GM19455 (cell line): ENCODE measurements at regions not wholly inside any gene's neighbourhood (a gene's known extent, or its start where the extent isn't known, plus 50 kb on each side); places are given as distances from the start of the nearest gene placed in this dataset.
"Not testable (repeated sequence)": the region's sequence is repeated elsewhere in the genome, so short reads cannot be mapped to it uniquely, and the experiment has no call there.

ENCODE experiments used
- ATAC-seq: cut with Tn5 transposase; IDR thresholded peaks from one replicate; pipeline ENCODE4 v1.9.1; 2021; ENCODE audit not compliant: unreplicated experiment

DNA sequence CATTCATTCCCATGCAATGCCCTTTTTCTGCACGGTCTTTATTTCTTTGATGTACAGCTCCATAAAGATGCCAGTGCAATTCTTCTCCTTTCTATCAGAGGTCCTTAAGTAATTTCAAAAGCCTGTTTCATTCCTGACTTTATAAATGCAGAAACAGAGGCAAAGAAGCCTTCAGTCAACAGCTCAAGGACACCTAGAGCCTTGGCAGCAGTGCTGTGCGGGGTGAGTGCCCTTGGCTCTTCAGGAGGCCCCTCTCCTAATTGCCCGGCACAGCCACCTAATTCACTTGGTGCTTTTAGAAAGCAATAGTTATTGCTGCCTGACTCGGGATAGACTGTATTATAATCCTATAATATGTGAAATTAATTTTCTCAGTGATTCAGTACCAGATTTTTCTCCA is 169.6 kb upstream of the KLF6 start:
- no peak for ATAC-seq

DNA sequence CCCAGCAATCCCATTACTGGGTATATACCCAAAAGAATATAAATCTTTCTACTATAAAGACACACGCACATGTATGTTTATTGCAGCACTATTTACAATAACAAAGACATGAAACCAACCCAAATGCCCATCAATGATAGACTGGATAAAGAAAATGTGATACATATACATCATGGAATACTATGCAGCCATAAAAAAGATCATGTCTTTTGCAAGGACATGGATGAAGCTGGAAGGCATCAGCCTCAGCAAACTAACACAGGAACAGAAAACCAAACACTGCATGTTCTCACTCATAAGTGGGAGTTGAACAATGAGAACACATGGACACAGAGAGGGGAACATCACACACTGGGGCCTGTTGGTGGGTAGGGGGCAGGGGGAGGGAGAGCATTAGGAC is 169.0 kb upstream of the KLF6 start:
- ATAC-seq: not testable (repeated sequence)

GRCh38 chr10:3951993-3952392 is 167.0 kb upstream of the KLF6 start:
- no peak for ATAC-seq

- no peak for ATAC-seq
These were observed 165.8 kb upstream of the KLF6 start for GRCh38 chr10:3950676-3951275.

DNA sequence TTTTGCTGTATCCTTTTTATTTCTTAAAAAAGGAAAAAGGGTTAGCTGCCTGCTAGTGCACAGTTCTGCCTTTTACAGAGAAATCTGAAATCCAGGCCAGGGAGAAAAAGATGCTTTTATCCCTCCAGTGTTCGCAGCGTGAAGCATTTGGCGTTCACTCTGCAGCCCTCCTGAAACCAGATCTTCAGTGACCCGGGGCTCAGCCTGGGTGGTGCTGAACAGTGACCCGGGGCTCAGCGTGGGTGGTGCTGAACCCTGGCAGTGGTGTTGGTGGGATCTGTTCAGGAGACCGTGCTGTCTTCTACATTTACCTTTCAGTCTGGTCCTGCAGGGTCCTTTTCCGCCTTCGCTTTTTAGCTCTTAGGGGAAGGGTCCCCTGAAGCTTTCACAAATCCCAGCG is 164.7 kb upstream of the KLF6 start:
- ATAC-seq: no peak

- no peak for ATAC-seq
These were observed 163.8 kb upstream of the KLF6 start for GRCh38 chr10:3948843-3949242.

GRCh38 chr10:3946234-3947229 is 161.5 kb upstream of the KLF6 start:
- ATAC-seq: no peak

GRCh38 chr10:3945026-3945425 is 160.0 kb upstream of the KLF6 start:
- no peak for ATAC-seq

DNA sequence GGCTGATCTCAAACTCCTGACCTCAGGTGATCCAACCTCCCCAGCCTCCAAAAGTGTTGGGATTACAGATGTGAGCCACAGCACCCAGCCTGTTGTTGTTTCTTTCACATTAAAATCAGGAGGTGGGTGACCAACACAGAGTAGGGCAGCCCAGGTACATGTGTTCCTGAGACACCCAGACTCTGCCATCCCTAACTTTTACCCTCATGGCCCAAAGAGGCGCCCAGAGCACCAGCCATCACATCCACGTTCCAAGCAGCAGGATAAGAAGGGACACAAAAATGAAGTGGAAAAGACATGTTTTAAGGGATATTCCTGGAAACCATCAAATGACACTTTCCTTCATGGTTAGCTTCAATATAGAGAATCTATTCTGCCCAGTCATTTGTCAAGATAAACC is 159.6 kb upstream of the KLF6 start:
- ATAC-seq: no peak

DNA sequence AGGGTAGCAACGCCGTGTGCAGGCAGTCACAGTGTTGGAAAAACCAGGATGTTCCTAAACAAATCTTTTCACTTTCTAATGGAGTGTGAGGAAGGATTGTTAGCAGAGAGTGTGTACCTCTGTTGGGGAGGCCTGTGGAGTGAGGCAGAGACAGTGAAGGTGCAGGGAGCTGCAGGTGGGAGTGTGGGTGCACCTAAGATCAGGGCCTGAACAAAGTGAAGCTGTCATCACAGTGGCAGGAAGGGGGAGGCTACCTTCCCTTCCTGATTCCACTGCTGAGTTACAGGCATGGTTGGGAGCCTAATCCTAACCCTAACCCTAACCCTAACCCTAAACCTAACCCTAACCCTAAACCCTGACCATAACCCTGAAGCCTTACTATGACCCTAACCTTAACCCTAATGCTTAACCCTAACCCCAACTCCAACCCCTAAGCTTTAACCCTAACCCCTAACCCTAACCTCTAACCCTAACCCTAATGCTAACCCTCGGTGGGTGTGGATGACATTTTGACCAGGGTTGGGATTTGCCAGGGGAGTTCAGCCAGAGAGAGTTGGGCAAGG is 158.8 kb upstream of the KLF6 start:
- no peak for ATAC-seq

GRCh38 chr10:3942937-3943489 is 158.0 kb upstream of the KLF6 start:
- no peak for ATAC-seq

GRCh38 chr10:3941676-3942075 is 156.7 kb upstream of the KLF6 start:
- no peak for ATAC-seq

GRCh38 chr10:3936422-3937040 is 151.5 kb upstream of the KLF6 start:
- ATAC-seq: no peak

GRCh38 chr10:3935933-3936359 is 150.9 kb upstream of the KLF6 start:
- ATAC-seq: no peak

DNA sequence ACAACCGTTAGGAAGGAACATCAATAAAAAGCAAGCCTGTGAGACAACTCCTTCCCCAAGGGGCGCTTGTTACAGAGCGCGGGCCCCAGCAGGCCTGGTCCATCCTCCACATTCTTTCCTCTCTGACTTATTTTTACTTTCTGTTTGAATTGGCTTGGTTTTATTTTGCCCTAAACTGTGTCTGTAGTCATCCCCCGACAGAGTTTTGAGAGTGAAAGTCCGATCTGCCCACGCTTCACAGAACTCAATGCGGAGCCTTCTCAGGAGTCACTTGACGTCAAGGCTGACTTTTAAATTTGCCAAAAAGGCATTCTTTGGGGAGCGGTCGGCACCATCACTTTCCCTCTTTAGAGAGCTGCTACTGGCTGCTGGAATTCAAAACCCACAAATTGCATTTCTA is 150.1 kb upstream of the KLF6 start:
- peak; percentile 99 for ATAC-seq

DNA sequence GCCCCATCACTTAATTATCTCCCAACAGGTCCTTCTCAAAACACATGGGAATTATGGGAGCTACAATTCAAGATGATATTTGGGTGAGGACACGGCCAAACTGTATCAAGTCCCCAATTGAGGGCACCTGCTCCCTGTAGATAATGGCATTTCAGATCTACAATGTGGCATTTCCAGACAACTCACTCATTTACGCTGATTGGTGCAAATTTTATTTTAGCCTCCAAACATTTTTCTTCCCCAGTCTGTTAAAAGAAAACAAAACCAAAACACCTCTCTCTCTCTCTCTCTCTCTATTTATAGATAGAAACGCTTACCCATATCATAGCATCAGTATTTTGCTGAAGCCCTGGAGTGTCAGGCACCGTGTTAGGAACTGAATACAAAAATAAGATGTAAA is 148.7 kb upstream of the KLF6 start:
- no peak for ATAC-seq

DNA sequence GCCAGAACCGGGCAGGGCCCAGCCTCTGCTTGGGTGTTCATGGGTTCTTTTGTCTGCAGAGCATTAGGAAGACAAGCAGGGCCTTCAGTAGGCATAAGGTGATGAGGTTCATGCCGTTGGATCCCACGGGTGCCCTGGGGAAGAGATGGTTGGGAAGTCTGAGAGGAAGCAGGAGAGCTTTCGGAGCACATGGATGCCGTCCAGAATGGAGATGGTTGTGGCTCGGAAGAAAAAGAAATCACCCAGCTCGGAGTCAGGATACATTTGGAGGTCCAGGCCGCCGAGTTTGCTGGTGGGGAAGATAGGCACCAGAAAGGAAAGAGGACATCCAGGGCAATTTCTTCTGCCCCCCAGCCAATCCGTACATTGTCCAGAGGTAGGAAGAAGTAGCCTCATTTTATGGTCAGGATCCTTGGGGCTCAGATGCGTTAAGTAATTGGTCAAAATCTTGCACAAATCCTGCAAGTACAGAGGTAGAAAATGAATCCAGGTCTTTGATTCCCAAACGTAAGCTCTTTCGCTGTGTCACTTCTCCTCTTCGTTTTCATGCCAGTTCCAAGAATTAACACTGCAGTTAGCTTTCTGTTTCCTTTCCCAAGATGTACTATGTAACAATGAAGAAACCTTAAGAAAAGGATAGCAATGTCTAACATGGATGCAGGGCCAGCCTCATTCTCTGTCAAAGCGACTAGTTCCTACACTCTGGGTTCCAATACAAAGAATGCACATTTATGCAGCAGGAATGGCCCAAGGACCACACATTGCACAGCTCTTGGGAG is 147.8 kb upstream of the KLF6 start:
- ATAC-seq: no peak

DNA sequence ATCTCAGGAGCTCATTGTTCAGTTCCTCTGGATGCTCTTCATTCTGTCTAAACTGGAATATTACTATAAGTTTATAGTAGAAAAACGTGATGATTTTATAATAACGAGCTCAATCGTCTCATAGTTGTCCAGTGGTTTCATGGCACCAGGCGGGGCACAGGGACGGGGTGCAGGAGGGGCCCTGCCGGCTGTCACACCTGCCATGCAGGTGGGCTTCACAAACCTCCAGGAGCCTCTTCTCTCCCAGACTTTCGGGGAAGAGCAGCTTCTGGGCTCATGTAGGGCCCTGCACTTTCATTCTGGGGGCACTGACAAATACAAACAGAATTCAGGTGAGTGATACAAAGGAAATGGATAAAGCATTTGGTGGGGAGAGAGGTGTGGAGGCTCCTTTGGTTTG is 146.9 kb upstream of the KLF6 start:
- no peak for ATAC-seq

GRCh38 chr10:3931224-3931623 is 146.2 kb upstream of the KLF6 start:
- ATAC-seq: no peak

DNA sequence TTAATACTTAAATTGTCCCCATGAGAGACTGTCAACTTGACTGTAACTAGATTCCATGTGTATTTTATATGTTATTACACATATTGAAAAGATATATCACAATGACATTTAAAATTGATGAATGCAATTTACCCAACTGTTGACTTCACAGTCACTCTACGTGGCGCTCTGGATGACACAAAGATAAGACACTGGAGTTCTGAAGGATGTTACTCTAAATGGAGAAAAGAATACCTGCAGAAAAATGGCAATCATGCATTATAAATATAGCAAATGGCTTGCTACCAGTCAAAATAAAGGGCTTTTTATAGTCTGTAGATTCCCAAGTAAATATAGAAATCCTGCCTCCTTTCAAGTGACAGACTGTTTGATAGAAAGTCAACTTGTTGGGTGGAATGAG is 143.6 kb upstream of the KLF6 start:
- no peak for ATAC-seq

DNA sequence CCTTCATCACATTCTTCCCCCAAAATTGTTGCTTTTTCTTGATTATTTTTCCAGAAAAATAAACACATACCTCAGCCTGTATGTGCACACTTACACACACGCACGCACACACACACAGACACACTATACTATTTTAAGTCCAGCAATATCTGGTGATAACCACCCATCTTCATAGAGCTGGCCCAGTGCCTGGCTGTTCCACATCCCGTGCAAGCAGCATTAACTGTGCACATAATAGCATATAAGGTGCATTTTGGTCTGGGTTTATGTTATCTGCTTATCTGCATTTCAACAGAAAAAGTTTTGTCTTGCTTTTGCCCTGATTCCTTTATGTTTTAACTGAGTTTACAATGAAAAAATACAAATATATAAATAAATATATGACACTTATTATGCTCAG is 143.1 kb upstream of the KLF6 start:
- no peak for ATAC-seq
